ENCODE measurements at regions not wholly inside any gene's neighbourhood (a gene's known extent, or its start where the extent isn't known, plus 50 kb on each side); places are given as distances from the start of the nearest gene placed in this dataset.

- Histone ChIP-seq H3K4me3 (no peak overlapping the region), H3K4me1 (no peaks in the 10 kb centered on the region), H3K27ac (no peak overlapping the region), H3K36me3 (no peaks in the 10 kb centered on the region), H3K9me3 (no peaks in the 10 kb centered on the region), H3K27me3 (no peaks in the 10 kb centered on the region)
- TF ChIP-seq POLR2A (IDR thresholded peaks at IDR 0.05): no peak
- TF ChIP-seq POLR2AphosphoS5 (IDR thresholded peaks at IDR 0.05): no peak
- no peak for TF ChIP-seq CTCF (IDR thresholded peaks at IDR 0.05)
- no peak for TF ChIP-seq EP300 (IDR thresholded peaks at IDR 0.05)
- WGBS, 2 donors (ENCODE audit: low coverage in 1 of 2): 69% methylated on average over 2 of the region's 2 CpGs
- no peak for ATAC-seq
These were observed 425.1 kb upstream of the SYT4 start for GRCh38 chr18:43702399-43702798.

GRCh38 chr18:43703050-43703449 is 425.8 kb upstream of the SYT4 start:
- ATAC-seq: no peak
- TF ChIP-seq POLR2A (IDR thresholded peaks at IDR 0.05) (no peak), POLR2AphosphoS5 (IDR thresholded peaks at IDR 0.05) (no peak), EP300 (IDR thresholded peaks at IDR 0.05) (no peak), CTCF (IDR thresholded peaks at IDR 0.05) (no peak)
- Histone ChIP-seq H3K4me3 (no peak overlapping the region), H3K27ac (no peak overlapping the region), H3K27me3 (no peaks in the 10 kb centered on the region), H3K4me1 (no peaks in the 10 kb centered on the region), H3K9me3 (no peaks in the 10 kb centered on the region), H3K36me3 (no peaks in the 10 kb centered on the region)
- 80 to 84% methylated on average over 1 to 2 of the region's 2 CpGs for WGBS, 2 donors (ENCODE audit: low coverage in 1 of 2)

DNA sequence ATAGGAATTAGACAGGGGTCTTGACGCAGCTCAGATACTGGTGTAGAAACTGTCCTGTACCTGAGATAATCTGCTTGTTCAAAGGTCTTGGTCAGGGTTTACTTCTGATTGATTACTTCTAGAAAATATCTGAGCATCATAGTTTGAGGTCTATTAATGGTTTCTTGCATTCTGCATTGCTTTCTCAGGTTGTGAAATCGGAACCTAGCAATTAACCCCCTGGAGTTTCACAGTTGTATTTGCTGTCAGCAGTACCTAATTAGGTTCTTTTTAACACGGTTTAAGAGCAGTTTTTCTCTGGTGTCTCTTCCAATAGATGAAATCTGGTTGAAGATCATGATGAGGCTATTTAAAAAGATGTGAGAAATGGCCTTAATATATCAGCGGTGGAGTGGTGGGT is 428.6 kb upstream of the SYT4 start:
- H3K27ac ChIP-seq: no peak overlapping the region
- H3K4me3 ChIP-seq: no peak overlapping the region
- TF ChIP-seq EP300 (IDR thresholded peaks at IDR 0.05) (no peak), CTCF (IDR thresholded peaks at IDR 0.05) (no peak), POLR2AphosphoS5 (IDR thresholded peaks at IDR 0.05) (no peak), POLR2A (IDR thresholded peaks at IDR 0.05) (no peak)
- no peaks in the 10 kb centered on the region for H3K27me3 ChIP-seq
- 57 to 60% methylated on average over 4 of the region's 4 CpGs for WGBS, 2 donors (ENCODE audit: low coverage in 1 of 2)
- ATAC-seq: no peak
- no peaks in the 10 kb centered on the region for H3K4me1 ChIP-seq
- H3K36me3 ChIP-seq: no peaks in the 10 kb centered on the region
- H3K9me3 ChIP-seq: no peaks in the 10 kb centered on the region

- Histone ChIP-seq H3K27ac (no peak overlapping the region), H3K27me3 (no peaks in the 10 kb centered on the region), H3K9me3 (no peaks in the 10 kb centered on the region), H3K36me3 (no peaks in the 10 kb centered on the region), H3K4me3 (no peak overlapping the region), H3K4me1 (no peaks in the 10 kb centered on the region)
- TF ChIP-seq POLR2A (IDR thresholded peaks at IDR 0.05): no peak
- TF ChIP-seq POLR2AphosphoS5 (IDR thresholded peaks at IDR 0.05): no peak
- TF ChIP-seq CTCF (IDR thresholded peaks at IDR 0.05): no peak
- TF ChIP-seq EP300 (IDR thresholded peaks at IDR 0.05): no peak
- WGBS, 2 donors (ENCODE audit: low coverage in 1 of 2): 73 to 77% methylated on average over 4 of the region's 4 CpGs
- no peak for ATAC-seq
These were observed 432.8 kb upstream of the SYT4 start for GRCh38 chr18:43710135-43710534.

- Histone ChIP-seq H3K4me1 (no peaks in the 10 kb centered on the region), H3K4me3 (no peak overlapping the region), H3K27ac (no peak overlapping the region), H3K9me3 (no peaks in the 10 kb centered on the region), H3K36me3 (no peaks in the 10 kb centered on the region), H3K27me3 (no peaks in the 10 kb centered on the region)
- TF ChIP-seq POLR2AphosphoS5 (IDR thresholded peaks at IDR 0.05) (no peak), POLR2A (IDR thresholded peaks at IDR 0.05) (no peak), CTCF (IDR thresholded peaks at IDR 0.05) (no peak), EP300 (IDR thresholded peaks at IDR 0.05) (no peak)
- no peak for ATAC-seq
- WGBS, 2 donors (ENCODE audit: low coverage in 1 of 2): 83 to 85% methylated on average over 3 of the region's 3 CpGs
These were observed 437.2 kb upstream of the SYT4 start for GRCh38 chr18:43714343-43715010.

Measured in gastroesophageal sphincter (tissue), 4 donors.